B cell (primary cell): ENCODE measurements at regions not wholly inside any gene's neighbourhood (a gene's known extent, or its start where the extent isn't known, plus 50 kb on each side); places are given as distances from the start of the nearest gene placed in this dataset.

ENCODE experiments used
- EZH2 ChIP-seq: IDR thresholded peaks from 2 replicates; pipeline ENCODE4 v1.6.1; 2012; ENCODE audit warnings: borderline replicate concordance, low read depth, mild to moderate bottlenecking, moderate library complexity, low read length; ENCODE audit not compliant: insufficient read depth, poor library complexity, severe bottlenecking
- TF ChIP-seq, protein P1 (sequence below): fragments of 200-600 bp; IDR thresholded peaks from one replicate; pipeline ENCODE4 v1.8.0; 2022; ENCODE audit warnings: antibody characterized with exemption, mild to moderate bottlenecking

DNA sequence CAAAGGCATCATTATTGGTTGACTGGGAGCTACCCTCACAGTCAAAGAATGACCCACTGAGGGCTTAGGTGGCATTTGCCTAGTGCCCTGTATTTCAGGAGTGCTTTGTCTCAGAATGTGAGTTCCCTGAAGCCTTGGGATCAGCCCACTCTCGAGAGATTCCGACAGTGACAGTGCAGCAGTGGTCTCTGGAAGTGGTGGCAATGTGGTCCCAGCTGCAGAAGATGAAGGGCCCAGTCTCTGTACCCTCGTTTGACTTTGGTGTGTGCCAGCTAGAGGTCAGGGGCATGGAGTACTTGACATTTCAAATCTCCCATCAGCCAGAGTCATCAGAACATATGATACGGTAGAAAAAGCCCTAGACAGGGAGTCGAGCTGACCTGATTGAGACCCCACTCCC, 153.7 kb downstream of the EFNB1 start:
- TF ChIP-seq EZH2, result no peak
- TF ChIP-seq, protein P1, sequence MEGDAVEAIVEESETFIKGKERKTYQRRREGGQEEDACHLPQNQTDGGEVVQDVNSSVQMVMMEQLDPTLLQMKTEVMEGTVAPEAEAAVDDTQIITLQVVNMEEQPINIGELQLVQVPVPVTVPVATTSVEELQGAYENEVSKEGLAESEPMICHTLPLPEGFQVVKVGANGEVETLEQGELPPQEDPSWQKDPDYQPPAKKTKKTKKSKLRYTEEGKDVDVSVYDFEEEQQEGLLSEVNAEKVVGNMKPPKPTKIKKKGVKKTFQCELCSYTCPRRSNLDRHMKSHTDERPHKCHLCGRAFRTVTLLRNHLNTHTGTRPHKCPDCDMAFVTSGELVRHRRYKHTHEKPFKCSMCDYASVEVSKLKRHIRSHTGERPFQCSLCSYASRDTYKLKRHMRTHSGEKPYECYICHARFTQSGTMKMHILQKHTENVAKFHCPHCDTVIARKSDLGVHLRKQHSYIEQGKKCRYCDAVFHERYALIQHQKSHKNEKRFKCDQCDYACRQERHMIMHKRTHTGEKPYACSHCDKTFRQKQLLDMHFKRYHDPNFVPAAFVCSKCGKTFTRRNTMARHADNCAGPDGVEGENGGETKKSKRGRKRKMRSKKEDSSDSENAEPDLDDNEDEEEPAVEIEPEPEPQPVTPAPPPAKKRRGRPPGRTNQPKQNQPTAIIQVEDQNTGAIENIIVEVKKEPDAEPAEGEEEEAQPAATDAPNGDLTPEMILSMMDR, result no peak
